HepG2 (cell line): ENCODE measurements at regions not wholly inside any gene's neighbourhood (a gene's known extent, or its start where the extent isn't known, plus 50 kb on each side); places are given as distances from the start of the nearest gene placed in this dataset.

ENCODE experiments used
- E2F1 ChIP-seq: sonication (generic); formaldehyde crosslinking; IDR thresholded peaks from 2 replicates; pipeline ENCODE4 v1.5.0; 2020; ENCODE audit warnings: missing genetic modification reagents
- IKZF5 ChIP-seq: IDR thresholded peaks from 2 replicates; pipeline ENCODE4 v1.6.1; 2018; ENCODE audit warnings: missing genetic modification reagents, mild to moderate bottlenecking, missing compliant biosample characterization
- MATR3 ChIP-seq: sonication (generic); formaldehyde crosslinking; IDR thresholded peaks from 2 replicates; pipeline ENCODE4 v1.4.0; 2020; ENCODE audit warnings: missing genetic modification reagents
- NFE2L2 ChIP-seq: fragments of 150-350 bp; IDR thresholded peaks from 2 replicates; pipeline ENCODE4 v1.6.1; 2014; ENCODE audit warnings: low read length
- PCBP2 ChIP-seq: fragments of 200-400 bp; formaldehyde crosslinking; optimal IDR thresholded peaks from 2 replicates; pipeline ENCODE3; 2018; ENCODE audit warnings: low read length, low read depth; ENCODE audit not compliant: poor library complexity, severe bottlenecking
- RBFOX2 ChIP-seq: fragments of 200-400 bp; formaldehyde crosslinking; IDR thresholded peaks from 2 replicates; pipeline ENCODE4 v1.6.1; 2017; ENCODE audit warnings: low read depth, mild to moderate bottlenecking, low read length
- TEAD2 ChIP-seq: sonication (generic); formaldehyde crosslinking; IDR thresholded peaks from 2 replicates; pipeline ENCODE4 v1.9.0; 2021; ENCODE audit warnings: missing genetic modification reagents
- ZBTB1 ChIP-seq: sonication (generic); formaldehyde crosslinking; IDR thresholded peaks from 2 replicates; pipeline ENCODE4 v1.4.0; 2020; ENCODE audit warnings: missing genetic modification reagents, borderline replicate concordance
- ZNF331 ChIP-seq: sonication (generic); formaldehyde crosslinking; IDR thresholded peaks from 2 replicates; pipeline ENCODE4 v1.4.0; 2020; ENCODE audit warnings: missing genetic modification reagents
- ZNF556 ChIP-seq: sonication (generic); formaldehyde crosslinking; IDR thresholded peaks from 2 replicates; pipeline ENCODE4 v1.4.0; 2020; ENCODE audit warnings: mild to moderate bottlenecking, missing genetic modification reagents, borderline replicate concordance
- ZNF580 ChIP-seq: IDR thresholded peaks from 2 replicates; pipeline ENCODE4 v1.6.1; 2016; ENCODE audit warnings: low read depth, borderline replicate concordance
- ZNF614 ChIP-seq: IDR thresholded peaks from 2 replicates; pipeline ENCODE4 v1.6.1; 2018; ENCODE audit warnings: missing biosample characterization, missing genetic modification reagents, inconsistent platforms, borderline replicate concordance
- ZNF678 ChIP-seq: sonication (generic); formaldehyde crosslinking; IDR thresholded peaks from 2 replicates; pipeline ENCODE4 v1.4.0; 2020; ENCODE audit warnings: mild to moderate bottlenecking, missing genetic modification reagents
- ZNF747 ChIP-seq: sonication (generic); formaldehyde crosslinking; IDR thresholded peaks from 2 replicates; pipeline ENCODE4 v1.8.1; 2023; ENCODE audit warnings: missing genetic modification reagents, mild to moderate bottlenecking, borderline replicate concordance
- ZNF83 ChIP-seq: sonication (generic); formaldehyde crosslinking; IDR thresholded peaks from 2 replicates; pipeline ENCODE4 v1.4.0; 2020; ENCODE audit warnings: missing genetic modification reagents, mild to moderate bottlenecking, borderline replicate concordance
- ZSCAN22 ChIP-seq: sonication (generic); formaldehyde crosslinking; IDR thresholded peaks from 2 replicates; pipeline ENCODE4 v1.4.0; 2020; ENCODE audit warnings: mild to moderate bottlenecking, missing genetic modification reagents
- ZSCAN5A ChIP-seq: sonication (generic); formaldehyde crosslinking; IDR thresholded peaks from 2 replicates; pipeline ENCODE4 v1.8.0; 2022; ENCODE audit warnings: mild to moderate bottlenecking, missing genetic modification reagents, borderline replicate concordance
- TF ChIP-seq, protein P1 (sequence below): sonication (generic); formaldehyde crosslinking; IDR thresholded peaks from 2 replicates; pipeline ENCODE4 v1.5.0; 2020; ENCODE audit warnings: missing genetic modification reagents
- TF ChIP-seq, protein P2 (sequence below): sonication (generic); formaldehyde crosslinking; IDR thresholded peaks from 2 replicates; pipeline ENCODE4 v1.4.0; 2020; ENCODE audit warnings: mild to moderate bottlenecking, missing genetic modification reagents, borderline replicate concordance

- TF ChIP-seq E2F1 (no peak), ZNF678 (CRISPR knock-in tag) (no peak), ZNF614 (CRISPR knock-in tag) (peak; percentile 85), IKZF5 (CRISPR knock-in tag) (peak; percentile 92), MATR3 (CRISPR knock-in tag) (no peak), RBFOX2 (no peak), ZNF83 (CRISPR knock-in tag) (no peak), ZSCAN5A (CRISPR knock-in tag) (no peak), ZNF331 (CRISPR knock-in tag) (peak; percentile 71; the same call in 1 of the 2 replicates), PCBP2 (no peak), ZNF556 (CRISPR knock-in tag) (no peak), ZNF747 (CRISPR knock-in tag) (no peak), NFE2L2 (peak; percentile 57; the same call in 1 of the 2 replicates), ZSCAN22 (CRISPR knock-in tag) (no peak), ZNF580 (0 out of 2 replicates have a peak, but pooled peaks have one; percentile 41), ZBTB1 (CRISPR knock-in tag) (no peak), TEAD2 (CRISPR knock-in tag) (no peak)
- TF ChIP-seq, protein P1, sequence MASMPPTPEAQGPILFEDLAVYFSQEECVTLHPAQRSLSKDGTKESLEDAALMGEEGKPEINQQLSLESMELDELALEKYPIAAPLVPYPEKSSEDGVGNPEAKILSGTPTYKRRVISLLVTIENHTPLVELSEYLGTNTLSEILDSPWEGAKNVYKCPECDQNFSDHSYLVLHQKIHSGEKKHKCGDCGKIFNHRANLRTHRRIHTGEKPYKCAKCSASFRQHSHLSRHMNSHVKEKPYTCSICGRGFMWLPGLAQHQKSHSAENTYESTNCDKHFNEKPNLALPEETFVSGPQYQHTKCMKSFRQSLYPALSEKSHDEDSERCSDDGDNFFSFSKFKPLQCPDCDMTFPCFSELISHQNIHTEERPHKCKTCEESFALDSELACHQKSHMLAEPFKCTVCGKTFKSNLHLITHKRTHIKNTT (CRISPR knock-in tag): no peak
- TF ChIP-seq, protein P2, sequence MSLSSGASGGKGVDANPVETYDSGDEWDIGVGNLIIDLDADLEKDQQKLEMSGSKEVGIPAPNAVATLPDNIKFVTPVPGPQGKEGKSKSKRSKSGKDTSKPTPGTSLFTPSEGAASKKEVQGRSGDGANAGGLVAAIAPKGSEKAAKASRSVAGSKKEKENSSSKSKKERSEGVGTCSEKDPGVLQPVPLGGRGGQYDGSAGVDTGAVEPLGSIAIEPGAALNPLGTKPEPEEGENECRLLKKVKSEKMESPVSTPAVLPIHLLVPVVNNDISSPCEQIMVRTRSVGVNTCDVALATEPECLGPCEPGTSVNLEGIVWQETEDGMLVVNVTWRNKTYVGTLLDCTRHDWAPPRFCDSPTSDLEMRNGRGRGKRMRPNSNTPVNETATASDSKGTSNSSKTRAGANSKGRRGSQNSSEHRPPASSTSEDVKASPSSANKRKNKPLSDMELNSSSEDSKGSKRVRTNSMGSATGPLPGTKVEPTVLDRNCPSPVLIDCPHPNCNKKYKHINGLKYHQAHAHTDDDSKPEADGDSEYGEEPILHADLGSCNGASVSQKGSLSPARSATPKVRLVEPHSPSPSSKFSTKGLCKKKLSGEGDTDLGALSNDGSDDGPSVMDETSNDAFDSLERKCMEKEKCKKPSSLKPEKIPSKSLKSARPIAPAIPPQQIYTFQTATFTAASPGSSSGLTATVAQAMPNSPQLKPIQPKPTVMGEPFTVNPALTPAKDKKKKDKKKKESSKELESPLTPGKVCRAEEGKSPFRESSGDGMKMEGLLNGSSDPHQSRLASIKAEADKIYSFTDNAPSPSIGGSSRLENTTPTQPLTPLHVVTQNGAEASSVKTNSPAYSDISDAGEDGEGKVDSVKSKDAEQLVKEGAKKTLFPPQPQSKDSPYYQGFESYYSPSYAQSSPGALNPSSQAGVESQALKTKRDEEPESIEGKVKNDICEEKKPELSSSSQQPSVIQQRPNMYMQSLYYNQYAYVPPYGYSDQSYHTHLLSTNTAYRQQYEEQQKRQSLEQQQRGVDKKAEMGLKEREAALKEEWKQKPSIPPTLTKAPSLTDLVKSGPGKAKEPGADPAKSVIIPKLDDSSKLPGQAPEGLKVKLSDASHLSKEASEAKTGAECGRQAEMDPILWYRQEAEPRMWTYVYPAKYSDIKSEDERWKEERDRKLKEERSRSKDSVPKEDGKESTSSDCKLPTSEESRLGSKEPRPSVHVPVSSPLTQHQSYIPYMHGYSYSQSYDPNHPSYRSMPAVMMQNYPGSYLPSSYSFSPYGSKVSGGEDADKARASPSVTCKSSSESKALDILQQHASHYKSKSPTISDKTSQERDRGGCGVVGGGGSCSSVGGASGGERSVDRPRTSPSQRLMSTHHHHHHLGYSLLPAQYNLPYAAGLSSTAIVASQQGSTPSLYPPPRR (CRISPR knock-in tag): peak; percentile 65; the same call in 1 of the 2 replicates
These were observed 67.3 kb upstream of the KLF6 start (continued) for GRCh38 chr10:3852147-3852904.
